Gastroesophageal sphincter (tissue), 3 donors: ENCODE measurements at regions not wholly inside any gene's neighbourhood (a gene's known extent, or its start where the extent isn't known, plus 50 kb on each side); places are given as distances from the start of the nearest gene placed in this dataset.

Experiments
- POLR2A ChIP-seq, 2 donors: fragments of 450-650 bp; IDR thresholded peaks; one replicate each; pipeline ENCODE4 v1.6.1; 2017; ENCODE audit warnings: antibody characterized with exemption in 2 of 2, mild to moderate bottlenecking in 2 of 2, moderate library complexity in 1 of 2
- POLR2AphosphoS5 ChIP-seq: sonication (generic); formaldehyde crosslinking; IDR thresholded peaks from one replicate; pipeline ENCODE4 v1.6.1; 2017; ENCODE audit warnings: antibody characterized with exemption
- TF ChIP-seq, protein P1 (sequence below), 4 experiments: fragments of 200-600 bp in 2 of 4; fragments of 450-650 bp in 2 of 4; sonication (generic) in 1 of 4; IDR thresholded peaks; one replicate each; pipeline ENCODE4 v1.5.1; 2017 to 2019; ENCODE audit warnings: antibody characterized with exemption in 4 of 4, mild to moderate bottlenecking in 2 of 4, moderate library complexity in 2 of 4

DNA sequence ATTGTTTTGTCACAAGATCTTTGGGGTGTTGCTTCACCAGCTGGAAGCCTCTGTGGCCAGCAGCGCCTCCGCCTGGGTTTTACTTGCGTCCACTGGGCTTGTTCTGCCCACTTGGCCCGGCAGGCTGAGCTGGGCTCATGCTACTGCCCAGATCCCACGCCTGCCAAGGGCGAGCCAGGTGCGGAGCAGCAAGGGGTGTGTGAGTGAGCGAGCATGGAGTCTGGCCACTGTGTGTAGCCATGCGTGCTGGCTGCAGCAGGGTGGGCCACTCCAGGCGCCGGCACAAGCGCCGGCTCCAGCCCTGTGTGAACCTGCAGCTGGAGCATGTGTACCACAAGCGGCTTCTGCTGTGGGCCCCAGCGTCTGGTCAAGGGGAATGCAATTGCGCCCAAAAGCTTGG, 416.5 kb upstream of the RGMA start:
- TF ChIP-seq POLR2A (IDR thresholded peaks at IDR 0.05) (no peak), POLR2AphosphoS5 (no peak)
- TF ChIP-seq, protein P1, sequence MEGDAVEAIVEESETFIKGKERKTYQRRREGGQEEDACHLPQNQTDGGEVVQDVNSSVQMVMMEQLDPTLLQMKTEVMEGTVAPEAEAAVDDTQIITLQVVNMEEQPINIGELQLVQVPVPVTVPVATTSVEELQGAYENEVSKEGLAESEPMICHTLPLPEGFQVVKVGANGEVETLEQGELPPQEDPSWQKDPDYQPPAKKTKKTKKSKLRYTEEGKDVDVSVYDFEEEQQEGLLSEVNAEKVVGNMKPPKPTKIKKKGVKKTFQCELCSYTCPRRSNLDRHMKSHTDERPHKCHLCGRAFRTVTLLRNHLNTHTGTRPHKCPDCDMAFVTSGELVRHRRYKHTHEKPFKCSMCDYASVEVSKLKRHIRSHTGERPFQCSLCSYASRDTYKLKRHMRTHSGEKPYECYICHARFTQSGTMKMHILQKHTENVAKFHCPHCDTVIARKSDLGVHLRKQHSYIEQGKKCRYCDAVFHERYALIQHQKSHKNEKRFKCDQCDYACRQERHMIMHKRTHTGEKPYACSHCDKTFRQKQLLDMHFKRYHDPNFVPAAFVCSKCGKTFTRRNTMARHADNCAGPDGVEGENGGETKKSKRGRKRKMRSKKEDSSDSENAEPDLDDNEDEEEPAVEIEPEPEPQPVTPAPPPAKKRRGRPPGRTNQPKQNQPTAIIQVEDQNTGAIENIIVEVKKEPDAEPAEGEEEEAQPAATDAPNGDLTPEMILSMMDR (IDR thresholded peaks at IDR 0.05), result no peak
